Left ventricle myocardium inferior (tissue), 1 donor: ENCODE measurements at regions not wholly inside any gene's neighbourhood (a gene's known extent, or its start where the extent isn't known, plus 50 kb on each side); places are given as distances from the start of the nearest gene placed in this dataset.

Experiments
- DNase-seq: peaks from one replicate; pipeline ENCODE4 v3.0.0-alpha.2; 2020
- H3K27ac ChIP-seq: fragments of 200-600 bp; replicated peaks from 2 replicates; pipeline ENCODE4 v1.8.0; 2021
- H3K27me3 ChIP-seq: fragments of 200-600 bp; 2 replicates; pipeline ENCODE4 v1.8.0; 2021; ENCODE audit warnings: low read depth
- H3K36me3 ChIP-seq: fragments of 200-600 bp; 2 replicates; pipeline ENCODE4 v1.8.0; 2021
- H3K4me1 ChIP-seq: fragments of 200-600 bp; 2 replicates; pipeline ENCODE4 v1.8.0; 2021
- H3K4me3 ChIP-seq: fragments of 200-600 bp; 2 replicates; pipeline ENCODE4 v1.8.0; 2021; ENCODE audit warnings: mild to moderate bottlenecking, moderate library complexity
- H3K9me3 ChIP-seq: fragments of 200-600 bp; replicated peaks from 2 replicates; pipeline ENCODE4 v1.8.0; 2021
- CTCF ChIP-seq: fragments of 200-600 bp; IDR thresholded peaks from 2 replicates; pipeline ENCODE4 v1.8.0; 2021; ENCODE audit warnings: antibody characterized with exemption, mild to moderate bottlenecking, borderline replicate concordance
- intact Hi-C: fragments of 100-400 bp; cut with micrococcal nuclease; formaldehyde crosslinking; loops from one replicate; pipeline ENCODE4 v1.11.0; 2022
- donor health status: DM: no; HTN: yes; CAD: no; lungs with severe emphysema.

- Histone ChIP-seq H3K4me1 (no peaks in the 10 kb centered on the region), H3K36me3 (no peaks in the 10 kb centered on the region), H3K27me3 (no peaks in the 10 kb centered on the region), H3K27ac (no peak overlapping the region), H3K9me3 (peaks cover 10% of the 10 kb centered on the region), H3K4me3 (no peak overlapping the region)
- TF ChIP-seq CTCF: no peak
- intact Hi-C loops: no loop called here
- DNase-seq: no peak
Measured at GRCh38 chr4:133775881-133776280, 425.7 kb downstream of the PABPC4L start.

- Histone ChIP-seq H3K4me1 (no peaks in the 10 kb centered on the region), H3K4me3 (no peak overlapping the region), H3K27me3 (no peaks in the 10 kb centered on the region), H3K9me3 (peaks cover 10% of the 10 kb centered on the region), H3K36me3 (no peaks in the 10 kb centered on the region), H3K27ac (no peak overlapping the region)
- no peak for TF ChIP-seq CTCF
- intact Hi-C loops: no loop called here
- no peak for DNase-seq
Measured at GRCh38 chr4:133775469-133775868, 426.1 kb downstream of the PABPC4L start.

- no peak for DNase-seq
- intact Hi-C loops: no loop called here
- peaks cover 7% of the 10 kb centered on the region for H3K9me3 ChIP-seq
- H3K36me3 ChIP-seq: no peaks in the 10 kb centered on the region
- TF ChIP-seq CTCF: no peak
- no peaks in the 10 kb centered on the region for H3K4me1 ChIP-seq
- H3K4me3 ChIP-seq: no peak overlapping the region
- H3K27me3 ChIP-seq: no peaks in the 10 kb centered on the region
- no peak overlapping the region for H3K27ac ChIP-seq
Measured at GRCh38 chr4:133759428-133759827, 442.2 kb downstream of the PABPC4L start.

GRCh38 chr4:133741766-133742165 is 459.8 kb downstream of the PABPC4L start:
- intact Hi-C loops: no loop called here
- no peak for TF ChIP-seq CTCF
- no peak for DNase-seq
- Histone ChIP-seq H3K4me3 (no peak overlapping the region), H3K36me3 (no peaks in the 10 kb centered on the region), H3K27me3 (no peaks in the 10 kb centered on the region), H3K4me1 (no peaks in the 10 kb centered on the region), H3K9me3 (peaks cover 29% of the 10 kb centered on the region), H3K27ac (no peak overlapping the region)

GRCh38 chr4:133720001-133720400 is 481.6 kb downstream of the PABPC4L start:
- intact Hi-C loops: no loop called here
- no peaks in the 10 kb centered on the region for H3K27me3 ChIP-seq
- H3K9me3 ChIP-seq: no peaks in the 10 kb centered on the region
- no peak for DNase-seq
- H3K4me3 ChIP-seq: no peak overlapping the region
- no peak overlapping the region for H3K27ac ChIP-seq
- H3K36me3 ChIP-seq: no peaks in the 10 kb centered on the region
- TF ChIP-seq CTCF: no peak
- H3K4me1 ChIP-seq: no peaks in the 10 kb centered on the region

- no peak for DNase-seq
- H3K27ac ChIP-seq: no peak overlapping the region
Measured at GRCh38 chr4:133719098-133719497, 482.5 kb downstream of the PABPC4L start.

More at GRCh38 chr4:133719098-133719497, 482.5 kb downstream of the PABPC4L start:
- Histone ChIP-seq H3K36me3 (no peaks in the 10 kb centered on the region), H3K9me3 (no peaks in the 10 kb centered on the region), H3K4me3 (no peak overlapping the region), H3K27me3 (no peaks in the 10 kb centered on the region), H3K4me1 (no peaks in the 10 kb centered on the region)
- no peak for TF ChIP-seq CTCF
- intact Hi-C loops: no loop called here
